ENCODE measurements at regions not wholly inside any gene's neighbourhood (a gene's known extent, or its start where the extent isn't known, plus 50 kb on each side); places are given as distances from the start of the nearest gene placed in this dataset.

GRCh38 chr21:43305336-43305665, 121.6 kb downstream of the SIK1 start:
- Histone ChIP-seq H3K27me3 (ENCODE audit: control insufficient read depth in 5 of 5, insufficient read depth in 4 of 5, low read length in 5 of 5) (peaks cover 4 to 32% (median 28%) of the 10 kb centered on the region in 5 donors), H3K36me3 (ENCODE audit: control insufficient read depth in 5 of 5, insufficient read depth in 5 of 5, low read length in 5 of 5) (no peaks in the 10 kb centered on the region), H3K9me3 (ENCODE audit: control insufficient read depth in 5 of 5, low read length in 5 of 5) (no peaks in the 10 kb centered on the region), H3K4me1 (ENCODE audit: control insufficient read depth in 5 of 5, insufficient read depth in 5 of 5, low read length in 5 of 5) (peaks cover 0 to 13% (median 6%) of the 10 kb centered on the region in 5 donors), H3K27ac (ENCODE audit: low read depth, low read length) (no peak overlapping the region), H3K4me3 (ENCODE audit: low read depth in 1 of 5, low read length in 5 of 5) (no peak overlapping the region), H3K9ac (ENCODE audit: low read length in 5 of 5) (no peak overlapping the region)

- Histone ChIP-seq H3K36me3 (ENCODE audit: control insufficient read depth in 5 of 5, insufficient read depth in 5 of 5, low read length in 5 of 5) (no peaks in the 10 kb centered on the region), H3K27ac (ENCODE audit: low read depth, low read length) (no peak overlapping the region), H3K4me3 (ENCODE audit: low read depth in 1 of 5, low read length in 5 of 5) (no peak overlapping the region), H3K9ac (ENCODE audit: low read length in 5 of 5) (no peak overlapping the region), H3K27me3 (ENCODE audit: control insufficient read depth in 5 of 5, insufficient read depth in 4 of 5, low read length in 5 of 5) (peaks cover 4 to 32% (median 28%) of the 10 kb centered on the region in 5 donors), H3K9me3 (ENCODE audit: control insufficient read depth in 5 of 5, low read length in 5 of 5) (no peaks in the 10 kb centered on the region), H3K4me1 (ENCODE audit: control insufficient read depth in 5 of 5, insufficient read depth in 5 of 5, low read length in 5 of 5) (peaks cover 0 to 13% (median 6%) of the 10 kb centered on the region in 5 donors)
Observed at GRCh38 chr21:43304621-43305335, 122.2 kb downstream of the SIK1 start.

DNA sequence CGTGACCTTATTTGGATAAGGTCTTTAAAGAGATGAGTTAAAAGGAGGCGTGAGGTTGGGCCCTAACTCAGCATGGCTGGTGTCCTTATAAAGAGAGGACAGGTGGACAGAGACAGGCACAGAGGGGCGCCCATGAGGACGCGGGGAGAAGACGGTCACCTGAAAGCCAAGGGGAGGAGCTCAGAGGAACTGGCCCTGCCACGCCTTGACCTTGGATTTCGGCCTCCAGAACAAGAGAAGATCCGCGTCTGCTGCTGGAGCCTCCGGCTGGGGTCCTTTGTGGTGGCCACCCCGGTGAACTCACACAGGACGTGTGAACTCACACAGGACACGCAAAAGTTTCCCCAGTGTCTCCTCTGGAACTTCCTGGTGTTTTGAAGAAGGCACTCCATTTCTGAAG, 122.7 kb downstream of the SIK1 start:
- Histone ChIP-seq H3K9me3 (ENCODE audit: control insufficient read depth in 5 of 5, low read length in 5 of 5) (no peaks in the 10 kb centered on the region), H3K4me3 (ENCODE audit: low read depth in 1 of 5, low read length in 5 of 5) (no peak overlapping the region), H3K36me3 (ENCODE audit: control insufficient read depth in 5 of 5, insufficient read depth in 5 of 5, low read length in 5 of 5) (no peaks in the 10 kb centered on the region), H3K27me3 (ENCODE audit: control insufficient read depth in 5 of 5, insufficient read depth in 4 of 5, low read length in 5 of 5) (peaks cover 4 to 32% (median 28%) of the 10 kb centered on the region in 5 donors), H3K27ac (ENCODE audit: low read depth, low read length) (no peak overlapping the region), H3K4me1 (ENCODE audit: control insufficient read depth in 5 of 5, insufficient read depth in 5 of 5, low read length in 5 of 5) (peaks cover 0 to 13% (median 6%) of the 10 kb centered on the region in 5 donors), H3K9ac (ENCODE audit: low read length in 5 of 5) (no peak overlapping the region)

- H3K4me1 ChIP-seq (ENCODE audit: control insufficient read depth in 5 of 5, insufficient read depth in 5 of 5, low read length in 5 of 5) = peaks cover 0 to 13% (median 6%) of the 10 kb centered on the region in 5 donors
- peaks cover 4 to 32% (median 28%) of the 10 kb centered on the region in 5 donors for H3K27me3 ChIP-seq (ENCODE audit: control insufficient read depth in 5 of 5, insufficient read depth in 4 of 5, low read length in 5 of 5)
- no peak overlapping the region for H3K4me3 ChIP-seq (ENCODE audit: low read depth in 1 of 5, low read length in 5 of 5)
Observed at GRCh38 chr21:43303275-43304178, 123.4 kb downstream of the SIK1 start.

GRCh38 chr21:43302769-43303168, 124.2 kb downstream of the SIK1 start:
- Histone ChIP-seq H3K27ac (ENCODE audit: low read depth, low read length) (no peak overlapping the region), H3K4me3 (ENCODE audit: low read depth in 1 of 5, low read length in 5 of 5) (no peak overlapping the region), H3K9ac (ENCODE audit: low read length in 5 of 5) (no peak overlapping the region), H3K27me3 (ENCODE audit: control insufficient read depth in 5 of 5, insufficient read depth in 4 of 5, low read length in 5 of 5) (peaks cover 4 to 33% (median 28%) of the 10 kb centered on the region in 5 donors), H3K36me3 (ENCODE audit: control insufficient read depth in 5 of 5, insufficient read depth in 5 of 5, low read length in 5 of 5) (no peaks in the 10 kb centered on the region), H3K9me3 (ENCODE audit: control insufficient read depth in 5 of 5, low read length in 5 of 5) (no peaks in the 10 kb centered on the region), H3K4me1 (ENCODE audit: control insufficient read depth in 5 of 5, insufficient read depth in 5 of 5, low read length in 5 of 5) (peaks cover 0 to 13% (median 6%) of the 10 kb centered on the region in 5 donors)

More at GRCh38 chr21:43303275-43304178, 123.4 kb downstream of the SIK1 start:
- no peaks in the 10 kb centered on the region for H3K9me3 ChIP-seq (ENCODE audit: control insufficient read depth in 5 of 5, low read length in 5 of 5)
- no peak overlapping the region for H3K27ac ChIP-seq (ENCODE audit: low read depth, low read length)
- H3K36me3 ChIP-seq (ENCODE audit: control insufficient read depth in 5 of 5, insufficient read depth in 5 of 5, low read length in 5 of 5) = no peaks in the 10 kb centered on the region
- H3K9ac ChIP-seq (ENCODE audit: low read length in 5 of 5) = no peak overlapping the region

DNA sequence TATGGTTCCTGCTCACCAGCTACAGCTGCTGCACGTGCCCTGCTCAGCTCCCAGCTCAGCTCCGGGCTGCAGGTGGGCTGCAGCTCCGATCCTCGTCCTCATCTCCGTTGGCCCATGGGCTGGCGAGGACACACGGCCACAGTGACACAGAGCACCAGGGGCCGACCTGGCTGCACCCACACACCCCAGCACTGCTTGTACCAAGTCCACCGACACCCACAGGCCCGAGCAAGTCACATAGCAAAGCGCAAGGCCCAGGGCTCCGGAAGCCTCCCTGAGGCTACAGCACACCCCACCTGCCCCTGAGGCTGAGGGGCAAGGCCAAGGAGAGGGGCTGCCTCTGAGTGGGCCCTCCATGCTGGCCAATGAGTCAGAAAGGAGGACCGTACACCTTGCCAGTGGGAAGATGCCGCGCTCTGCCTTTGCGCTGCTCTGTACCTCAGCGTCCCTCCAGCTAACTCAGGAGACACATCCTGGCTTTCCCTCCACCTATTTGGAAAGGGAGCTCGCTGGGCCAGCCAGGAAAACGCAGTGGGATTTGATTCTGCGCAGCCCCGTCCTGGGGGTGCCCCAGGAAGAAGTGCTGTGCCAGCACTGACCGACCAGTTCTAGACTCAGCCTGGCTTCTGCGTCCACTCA, 124.8 kb downstream of the SIK1 start:
- Histone ChIP-seq H3K9ac (ENCODE audit: low read length in 5 of 5) (no peak overlapping the region), H3K9me3 (ENCODE audit: control insufficient read depth in 5 of 5, low read length in 5 of 5) (no peaks in the 10 kb centered on the region), H3K27ac (ENCODE audit: low read depth, low read length) (no peak overlapping the region), H3K36me3 (ENCODE audit: control insufficient read depth in 5 of 5, insufficient read depth in 5 of 5, low read length in 5 of 5) (no peaks in the 10 kb centered on the region), H3K27me3 (ENCODE audit: control insufficient read depth in 5 of 5, insufficient read depth in 4 of 5, low read length in 5 of 5) (peaks cover 4 to 33% (median 25%) of the 10 kb centered on the region in 5 donors), H3K4me3 (ENCODE audit: low read depth in 1 of 5, low read length in 5 of 5) (no peak overlapping the region), H3K4me1 (ENCODE audit: control insufficient read depth in 5 of 5, insufficient read depth in 5 of 5, low read length in 5 of 5) (peaks cover 0 to 13% (median 6%) of the 10 kb centered on the region in 5 donors)

- H3K4me3 ChIP-seq (ENCODE audit: low read depth in 1 of 5, low read length in 5 of 5) = no peak overlapping the region
- no peak overlapping the region for H3K27ac ChIP-seq (ENCODE audit: low read depth, low read length)
- peaks cover 0 to 13% (median 6%) of the 10 kb centered on the region in 5 donors for H3K4me1 ChIP-seq (ENCODE audit: control insufficient read depth in 5 of 5, insufficient read depth in 5 of 5, low read length in 5 of 5)
- peaks cover 0 to 33% (median 22%) of the 10 kb centered on the region in 5 donors for H3K27me3 ChIP-seq (ENCODE audit: control insufficient read depth in 5 of 5, insufficient read depth in 4 of 5, low read length in 5 of 5)
- H3K36me3 ChIP-seq (ENCODE audit: control insufficient read depth in 5 of 5, insufficient read depth in 5 of 5, low read length in 5 of 5) = no peaks in the 10 kb centered on the region
- H3K9me3 ChIP-seq (ENCODE audit: control insufficient read depth in 5 of 5, low read length in 5 of 5) = no peaks in the 10 kb centered on the region
- no peak overlapping the region for H3K9ac ChIP-seq (ENCODE audit: low read length in 5 of 5)
Observed at GRCh38 chr21:43301409-43302061, 125.4 kb downstream of the SIK1 start.

GRCh38 chr21:43300496-43301408, 126.2 kb downstream of the SIK1 start:
- H3K27ac ChIP-seq (ENCODE audit: low read depth, low read length) = no peak overlapping the region

More at GRCh38 chr21:43300496-43301408, 126.2 kb downstream of the SIK1 start:
- peaks cover 0 to 25% (median 14%) of the 10 kb centered on the region in 5 donors for H3K27me3 ChIP-seq (ENCODE audit: control insufficient read depth in 5 of 5, insufficient read depth in 4 of 5, low read length in 5 of 5)
- H3K9ac ChIP-seq (ENCODE audit: low read length in 5 of 5) = no peak overlapping the region
- peaks cover 0 to 7% (median 6%) of the 10 kb centered on the region in 5 donors for H3K9me3 ChIP-seq (ENCODE audit: control insufficient read depth in 5 of 5, low read length in 5 of 5)
- peaks cover 0 to 13% (median 6%) of the 10 kb centered on the region in 5 donors for H3K4me1 ChIP-seq (ENCODE audit: control insufficient read depth in 5 of 5, insufficient read depth in 5 of 5, low read length in 5 of 5)
- no peaks in the 10 kb centered on the region for H3K36me3 ChIP-seq (ENCODE audit: control insufficient read depth in 5 of 5, insufficient read depth in 5 of 5, low read length in 5 of 5)
- H3K4me3 ChIP-seq (ENCODE audit: low read depth in 1 of 5, low read length in 5 of 5) = no peak overlapping the region
